Transverse colon (tissue), 4 donors: ENCODE measurements at regions not wholly inside any gene's neighbourhood (a gene's known extent, or its start where the extent isn't known, plus 50 kb on each side); places are given as distances from the start of the nearest gene placed in this dataset.

ENCODE experiments used
- small RNA-seq, 4 donors: library from RNA; depleted of rRNA; stranded (forward); fragments of <200 nt; gene quantifications; one replicate each; pipeline ENCODE3, GENCODE V24; 2016

Small RNA genes in the stretch of these regions (small RNA-seq; reads per million reads assigned to genes)
- gene RF00003, result 0 to 0.98 (median 0.29) reads per million in 4 donors
